ENCODE measurements at regions not wholly inside any gene's neighbourhood (a gene's known extent, or its start where the extent isn't known, plus 50 kb on each side); places are given as distances from the start of the nearest gene placed in this dataset.

DNA sequence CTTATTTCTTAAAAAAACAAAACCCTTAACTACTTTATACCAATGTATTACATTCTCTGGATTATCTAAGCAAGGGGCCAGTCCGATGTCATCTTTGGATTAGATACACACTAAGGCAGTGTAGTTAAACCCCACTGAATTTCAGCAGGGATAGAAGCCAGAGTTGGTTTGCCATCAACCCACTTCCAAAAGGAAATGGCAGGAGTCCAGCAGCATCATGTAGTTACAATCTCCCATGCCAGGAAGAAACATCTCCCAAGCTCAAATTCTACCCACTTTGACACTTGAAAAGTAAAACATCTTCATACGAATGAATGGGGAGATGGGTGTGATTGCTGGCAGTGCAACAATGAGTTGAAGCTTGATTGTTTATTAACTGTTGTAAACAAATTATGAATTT, 203.5 kb upstream of the PLXNC1 start:
- DNase-seq (ENCODE audit: low read depth in 2 of 2) = no peak

DNA sequence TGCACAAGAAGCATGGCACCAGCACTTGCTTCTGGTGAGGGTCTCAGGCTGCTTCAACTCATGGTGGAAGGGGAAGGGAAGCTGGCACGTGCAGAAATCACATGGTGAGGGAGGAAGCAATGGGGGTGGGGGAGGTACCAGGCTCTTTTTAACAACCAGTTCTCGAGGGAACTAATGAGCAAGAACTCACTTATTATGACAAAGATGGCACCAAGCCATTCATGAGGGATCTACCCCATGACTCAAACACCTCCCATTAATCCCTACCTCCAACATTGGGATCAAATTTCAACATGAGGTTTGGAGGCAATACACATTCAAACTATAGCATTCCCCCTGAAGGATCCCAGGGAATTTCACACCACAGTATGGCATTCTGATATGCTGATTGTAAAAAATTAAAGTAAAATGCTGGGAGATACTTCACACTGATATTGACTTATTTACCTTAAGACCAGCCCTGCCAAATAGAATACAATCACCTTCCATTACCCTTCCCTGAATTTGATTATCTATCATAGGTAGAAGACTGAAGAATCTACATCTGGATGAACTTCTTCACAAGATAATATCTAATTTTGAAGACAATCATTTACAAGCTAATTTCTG, 201.7 kb upstream of the PLXNC1 start:
- DNase-seq (ENCODE audit: low read depth in 2 of 2) = no peak

DNA sequence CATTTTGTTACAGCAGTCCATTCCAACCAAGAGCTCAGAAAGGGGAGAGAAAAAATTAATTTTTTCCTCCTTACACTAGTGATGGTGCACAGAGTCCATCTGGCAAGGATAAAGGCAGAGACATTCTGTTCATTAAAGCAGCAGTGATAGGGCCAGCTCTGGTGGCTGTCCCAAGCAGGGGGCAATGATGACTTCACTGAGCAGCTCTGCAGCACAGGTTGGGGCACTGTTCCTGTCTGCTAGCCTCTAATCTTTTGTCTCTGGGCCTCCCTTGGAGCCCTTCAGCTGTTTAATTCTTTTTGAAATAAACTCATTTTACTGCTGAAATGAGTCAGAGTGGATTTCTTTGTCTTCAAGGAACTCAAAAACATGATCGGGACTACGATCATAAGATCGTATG, 200.9 kb upstream of the PLXNC1 start:
- no peak for DNase-seq (ENCODE audit: low read depth in 2 of 2)

DNA sequence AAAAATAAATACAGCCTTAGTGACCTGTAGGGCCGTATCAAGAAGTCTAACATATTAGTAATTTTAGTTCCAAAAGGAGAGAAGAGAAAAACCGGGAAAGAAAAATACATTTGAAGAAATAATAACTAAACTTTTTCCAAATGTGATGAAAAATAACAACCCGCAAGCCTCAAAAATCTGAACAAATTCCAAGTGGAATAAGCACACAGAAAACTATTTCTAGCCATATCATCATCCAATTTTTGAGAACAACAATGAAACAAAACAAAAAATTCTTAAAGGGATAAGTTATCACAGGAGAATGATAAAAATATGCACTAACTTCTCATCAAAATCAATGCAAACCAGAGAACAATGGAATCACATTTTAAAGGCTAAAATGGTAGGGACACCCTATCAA, 198.1 kb upstream of the PLXNC1 start:
- DNase-seq (ENCODE audit: low read depth in 2 of 2) = no peak

DNA sequence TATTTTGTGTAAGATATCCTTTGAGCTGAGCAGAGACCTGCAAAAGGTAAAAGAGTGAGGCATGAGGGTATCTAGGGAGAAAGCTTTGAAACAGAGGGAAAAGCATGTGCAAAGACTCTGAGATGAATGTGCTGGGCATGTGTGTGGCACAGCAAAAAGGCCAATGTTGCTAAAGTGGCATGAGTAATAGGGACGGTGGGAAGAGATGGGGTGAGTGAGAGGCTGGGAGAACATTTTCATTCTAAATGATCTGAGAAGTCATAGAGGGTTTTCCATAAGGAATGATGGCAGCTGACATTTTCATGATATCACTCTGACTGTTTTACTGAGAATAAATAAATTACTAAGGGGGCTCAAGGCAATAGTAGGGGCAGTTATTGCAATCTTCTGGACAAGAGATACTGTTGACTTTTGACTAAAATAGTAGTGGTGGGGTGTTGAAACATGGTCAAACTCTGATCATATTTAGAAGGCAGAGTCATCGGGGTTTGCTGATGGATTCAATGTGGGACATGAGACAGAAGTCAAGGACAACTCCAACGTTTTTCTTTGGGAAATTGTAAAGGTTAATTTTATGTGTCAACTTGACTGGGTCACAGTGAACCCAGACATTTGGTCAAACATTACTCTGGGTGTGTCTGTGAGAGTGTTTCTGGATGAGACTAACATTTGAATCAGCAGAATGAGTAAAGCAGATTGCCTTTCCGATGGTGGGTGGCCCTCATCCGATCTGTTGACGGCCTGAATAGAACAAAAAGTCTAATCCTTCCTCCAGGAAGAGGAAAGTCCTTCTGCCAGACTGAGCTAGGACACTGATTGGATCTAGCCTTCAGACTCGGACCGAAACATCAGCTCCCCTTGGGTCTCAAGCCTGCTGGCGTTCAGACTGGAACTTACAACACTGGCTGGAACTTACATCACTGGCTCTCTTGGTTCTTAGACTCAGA, 193.9 kb upstream of the PLXNC1 start:
- DNase-seq (ENCODE audit: low read depth in 2 of 2) = no peak

DNA sequence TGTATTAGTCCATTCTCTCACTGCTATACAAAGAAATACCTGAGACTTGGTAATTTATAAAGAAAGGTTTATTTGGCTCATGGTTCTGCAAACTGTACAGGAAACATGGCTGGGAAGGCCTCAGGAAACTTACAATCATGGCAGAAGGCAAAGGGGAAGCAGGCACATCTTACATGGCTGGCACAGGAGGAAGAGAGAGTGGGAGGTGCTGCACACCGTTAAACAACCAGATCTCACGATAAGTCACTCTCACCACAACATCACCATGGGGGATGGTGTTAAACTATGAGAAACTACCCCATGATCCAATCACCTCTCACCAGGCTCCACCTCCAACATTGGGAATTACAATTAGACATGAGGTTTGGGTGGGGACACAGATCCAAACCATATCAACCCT, 191.8 kb upstream of the PLXNC1 start:
- DNase-seq (ENCODE audit: low read depth in 2 of 2) = no peak

DNA sequence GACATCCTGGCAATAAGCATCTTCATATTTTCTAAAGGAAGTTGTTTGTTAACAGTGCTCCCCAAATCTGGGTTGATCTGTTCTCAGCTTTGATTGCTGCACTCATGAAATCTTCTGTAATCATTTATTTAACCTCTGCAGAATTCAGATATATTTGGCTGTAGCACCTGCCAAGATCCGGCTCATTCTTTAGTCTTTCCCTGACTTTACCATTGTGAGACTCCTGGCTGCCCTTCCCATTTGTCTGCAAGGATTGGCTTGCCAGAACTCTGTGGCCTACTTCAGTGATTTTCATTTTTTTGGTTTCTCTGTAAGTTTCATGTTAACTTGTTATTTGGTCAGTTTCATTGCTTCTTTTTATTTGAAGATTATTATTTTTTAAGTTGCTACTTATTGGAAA, 191.2 kb upstream of the PLXNC1 start:
- no peak for DNase-seq (ENCODE audit: low read depth in 2 of 2)

DNA sequence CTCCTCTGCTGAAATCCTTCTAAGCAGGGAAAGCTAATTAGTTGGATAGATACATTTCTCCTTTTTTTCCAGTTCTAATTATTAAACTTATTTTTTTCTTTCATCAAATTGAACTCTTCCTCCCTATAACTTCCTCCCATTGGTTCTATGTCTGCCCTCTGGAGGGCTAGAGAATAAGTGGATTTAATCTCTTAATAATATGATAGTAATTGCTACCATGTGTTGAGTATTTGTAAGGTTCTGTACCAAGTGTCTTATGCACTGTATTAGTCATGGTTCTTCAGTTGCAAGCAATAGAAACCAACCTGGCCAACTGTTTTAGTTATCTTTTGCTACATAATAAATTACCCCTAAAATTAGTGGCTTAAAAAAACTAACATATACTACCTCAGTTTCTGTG, 190.5 kb upstream of the PLXNC1 start:
- DNase-seq (ENCODE audit: low read depth in 2 of 2) = no peak

DNA sequence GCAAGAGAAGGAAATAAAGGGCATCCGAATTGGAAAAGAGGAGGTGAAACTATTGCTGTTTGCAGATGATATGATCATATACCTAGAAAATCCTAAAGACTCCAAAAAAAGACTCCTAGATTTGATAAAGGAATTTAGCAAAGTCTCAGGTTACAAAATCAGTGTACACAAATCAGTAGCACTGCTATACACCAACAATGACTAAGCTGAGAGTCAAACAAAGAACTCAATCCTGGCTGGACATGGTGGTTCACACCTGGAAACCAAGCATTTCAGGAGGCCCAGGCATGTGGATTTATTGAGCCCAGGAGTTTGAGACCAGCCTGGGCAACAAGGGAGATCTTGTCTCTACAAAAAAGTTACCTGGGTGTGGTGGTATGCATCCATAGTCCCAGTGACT, 188.7 kb upstream of the PLXNC1 start:
- no peak for DNase-seq (ENCODE audit: low read depth in 2 of 2)

DNA sequence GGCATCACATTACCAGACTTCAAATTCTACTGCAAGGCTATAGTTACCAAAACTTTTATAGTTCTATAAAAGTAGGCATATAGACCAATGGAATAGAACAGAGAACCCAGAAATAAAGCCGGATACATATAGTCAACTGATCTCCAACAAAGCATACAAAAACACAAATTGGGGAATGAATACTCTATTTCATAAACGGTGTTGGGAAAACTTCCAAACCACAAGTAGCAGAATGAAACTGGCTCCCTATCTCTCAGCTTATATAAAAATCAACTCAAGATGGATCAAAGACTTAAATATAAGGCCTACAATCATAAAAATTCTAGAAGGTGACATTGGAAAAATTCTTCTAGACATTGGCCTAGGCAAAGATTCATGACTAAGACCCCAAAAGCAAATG, 187.9 kb upstream of the PLXNC1 start:
- no peak for DNase-seq (ENCODE audit: low read depth in 2 of 2)

DNA sequence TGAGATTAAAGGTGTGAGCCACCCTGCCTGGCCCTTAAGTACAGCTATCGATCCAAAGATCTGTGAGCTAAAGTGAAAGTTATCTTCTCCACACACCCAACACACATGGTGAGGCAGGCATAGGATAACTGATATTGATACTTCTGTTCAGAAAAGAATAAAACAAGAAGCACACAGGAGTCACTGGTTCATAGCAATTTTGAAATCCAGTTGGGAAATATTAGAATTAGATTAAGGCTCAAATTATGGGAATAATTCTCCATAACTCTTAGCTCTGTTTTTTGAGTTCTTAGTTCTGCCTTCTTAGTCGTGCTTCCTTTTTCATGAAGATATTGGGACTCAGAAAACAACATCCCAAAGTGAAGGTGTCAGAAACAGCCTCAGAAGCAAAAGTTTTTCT, 186.0 kb upstream of the PLXNC1 start:
- DNase-seq (ENCODE audit: low read depth in 2 of 2) = no peak

DNA sequence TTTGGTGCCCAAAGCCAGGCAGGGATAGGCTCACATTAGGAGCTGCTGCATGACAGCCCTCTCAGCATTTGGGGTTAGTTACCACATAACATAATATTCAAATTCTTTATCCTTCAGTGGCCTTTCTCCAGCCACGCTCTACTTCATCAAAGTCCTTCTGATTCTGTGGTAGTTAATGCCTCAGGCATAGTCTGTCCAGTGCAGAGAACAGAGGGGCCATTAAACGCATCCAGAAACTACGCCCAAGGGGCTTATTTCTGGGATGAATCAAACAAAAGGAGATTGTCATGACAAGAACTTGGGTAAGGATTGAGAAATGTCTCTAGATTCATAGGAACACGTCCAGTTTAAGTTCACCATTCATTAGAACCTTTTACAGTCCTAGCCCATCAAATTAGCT, 183.4 kb upstream of the PLXNC1 start:
- DNase-seq (ENCODE audit: low read depth in 2 of 2) = no peak

DNA sequence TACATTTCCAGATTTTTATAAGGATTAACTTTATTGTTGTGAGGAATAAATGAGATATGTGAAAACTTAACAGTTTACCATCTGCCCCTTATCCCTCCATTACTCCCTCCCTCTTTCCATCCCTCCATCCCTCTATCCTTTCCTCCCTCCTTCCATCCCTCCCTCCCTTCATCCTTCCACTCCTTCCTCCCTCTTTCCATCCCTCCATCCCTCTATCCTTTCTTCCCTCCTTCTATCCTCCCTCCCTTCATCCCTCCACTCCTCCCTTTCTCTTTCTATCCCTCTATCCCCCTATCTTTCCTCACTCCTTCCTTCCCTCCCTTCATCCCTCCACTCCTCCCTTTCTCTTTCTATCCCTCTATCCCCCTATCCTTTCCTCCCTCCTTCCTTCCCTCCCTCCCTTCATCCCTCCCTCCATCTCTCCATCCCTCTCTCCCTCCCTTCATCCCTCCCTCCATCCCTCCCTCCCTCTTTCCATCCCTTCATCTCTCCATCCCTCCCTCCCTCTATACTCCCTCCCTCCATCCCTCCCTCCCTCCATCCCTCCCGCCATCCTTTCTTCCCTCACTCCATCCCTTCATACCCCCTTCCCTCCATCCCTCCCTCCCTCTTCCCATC, 181.8 kb upstream of the PLXNC1 start:
- DNase-seq (ENCODE audit: low read depth in 2 of 2) = no peak

DNA sequence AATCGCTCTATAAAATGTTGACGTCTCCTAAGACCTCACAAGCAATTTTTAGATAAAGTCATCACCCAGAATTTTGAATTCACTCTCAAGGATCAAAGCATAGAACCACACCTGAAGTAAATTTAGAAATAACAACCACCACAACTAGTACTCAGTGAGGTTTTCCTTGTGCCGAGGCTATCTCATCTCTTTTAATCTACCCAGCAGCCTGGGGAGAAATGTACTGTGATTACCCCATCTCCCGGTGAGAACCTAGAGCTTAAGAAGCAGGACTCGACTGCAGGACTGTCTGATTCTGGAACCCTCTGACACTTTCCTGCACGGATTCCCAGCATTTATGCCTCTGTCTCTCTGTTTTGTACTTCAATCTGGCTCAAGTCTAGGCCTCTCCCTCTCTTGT, 180.9 kb upstream of the PLXNC1 start:
- DNase-seq (ENCODE audit: low read depth in 2 of 2) = no peak

DNA sequence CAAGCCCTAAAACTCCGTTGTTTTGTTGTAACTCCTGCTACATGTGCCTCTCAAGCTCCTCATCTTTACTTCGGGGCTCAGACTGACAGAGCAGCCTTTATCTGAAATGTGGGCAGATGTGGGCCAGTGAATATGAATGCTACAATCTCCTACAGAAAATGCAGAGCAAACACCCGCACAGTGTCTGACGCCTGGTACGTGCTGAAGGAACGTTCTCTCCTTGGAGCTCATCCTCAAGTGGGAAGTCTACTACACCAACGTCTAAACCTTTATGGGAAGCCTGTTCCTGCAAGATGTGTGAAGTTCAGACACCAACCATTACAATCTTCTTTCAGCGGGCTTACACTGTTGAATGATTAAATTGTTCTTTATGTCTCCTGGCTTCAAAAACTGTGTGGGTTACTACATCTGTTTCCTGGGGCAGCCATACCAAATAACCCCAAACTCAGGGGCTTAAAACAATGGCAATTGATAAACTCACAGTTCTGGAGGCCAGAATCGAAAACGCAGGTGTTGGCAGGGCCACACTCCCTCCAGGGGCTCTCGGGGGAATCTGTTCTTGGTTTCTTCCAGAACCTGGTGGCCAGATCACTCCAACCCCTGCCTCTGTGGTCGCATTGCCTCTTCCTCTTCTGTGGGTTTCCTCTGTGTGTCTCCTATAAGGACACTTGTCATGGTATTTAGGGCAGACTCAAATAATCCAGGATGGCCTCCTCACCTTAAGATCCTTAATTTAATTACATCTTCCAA, 179.7 kb upstream of the PLXNC1 start:
- DNase-seq (ENCODE audit: low read depth in 2 of 2) = no peak

DNA sequence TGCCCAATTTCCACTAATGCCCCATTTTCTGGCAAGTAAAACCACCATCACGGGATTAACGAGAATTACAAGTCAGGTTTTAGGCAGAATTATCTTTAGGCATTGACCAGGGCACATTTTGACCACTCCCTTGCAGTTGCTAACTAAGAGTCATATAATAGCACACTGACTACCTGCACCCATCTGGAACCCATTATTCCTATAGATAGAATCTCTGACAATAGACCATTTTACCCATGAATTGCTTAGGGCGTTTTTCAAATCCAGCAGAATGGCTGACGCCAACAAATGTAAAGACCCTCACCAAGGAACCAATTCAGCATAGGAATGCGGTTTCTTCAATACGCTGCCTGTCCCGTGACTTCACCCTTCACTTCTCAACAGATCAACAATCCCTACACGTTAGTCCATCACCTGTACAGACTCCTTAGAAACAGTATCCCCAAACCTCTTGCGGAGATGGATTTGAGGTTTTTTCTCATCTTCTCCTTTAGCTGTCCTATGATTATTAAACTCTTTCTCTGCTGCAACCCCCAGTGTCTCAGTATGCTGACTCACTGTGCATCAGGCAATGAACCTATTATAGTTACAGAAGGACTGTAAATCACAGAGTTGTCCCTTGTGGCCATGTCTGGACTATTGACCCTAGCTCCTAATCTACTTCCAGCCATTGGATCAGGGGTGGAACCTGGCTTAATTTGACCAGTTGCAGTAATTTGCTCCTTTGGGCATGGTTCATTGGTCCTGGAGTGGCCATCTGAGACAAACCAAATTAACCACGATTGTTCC, 177.3 kb upstream of the PLXNC1 start:
- no peak for DNase-seq (ENCODE audit: low read depth in 2 of 2)

DNA sequence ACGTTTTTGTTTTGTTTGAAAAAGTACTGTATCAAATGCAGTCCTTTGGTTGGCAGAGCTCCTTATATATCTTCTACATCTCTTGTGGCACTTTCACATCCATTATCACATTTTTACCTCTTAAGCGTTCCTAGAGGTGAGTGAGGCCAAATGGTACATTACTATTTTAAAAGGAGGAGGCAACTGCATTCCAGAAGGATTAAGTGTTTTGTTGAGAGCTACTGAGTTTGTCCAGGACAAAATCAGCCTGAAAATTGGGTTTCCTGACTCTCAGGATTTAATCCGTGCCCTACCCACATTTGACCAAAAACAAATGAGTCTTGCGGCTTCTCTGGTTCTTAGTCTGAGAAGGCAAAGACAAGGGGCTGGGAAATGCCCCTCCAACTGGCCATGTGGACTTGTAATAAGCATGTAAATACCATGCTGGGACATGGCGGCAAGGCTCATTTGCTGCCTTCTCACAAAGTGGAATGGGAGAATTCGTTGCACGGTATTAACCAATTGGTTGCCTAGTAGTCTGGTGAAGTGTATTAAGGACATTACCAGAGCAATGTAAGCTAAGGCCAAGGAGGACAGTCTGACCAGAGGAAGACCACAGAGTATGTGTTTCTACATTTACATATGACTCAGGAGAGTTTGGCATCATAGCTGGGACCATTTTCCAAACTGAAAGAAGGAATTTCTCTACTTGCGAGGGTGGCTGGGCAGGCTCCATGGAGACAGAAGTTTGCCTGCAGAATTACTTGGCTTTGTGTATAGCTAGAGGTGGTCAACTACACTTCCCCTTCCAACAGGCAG, 175.8 kb upstream of the PLXNC1 start:
- DNase-seq (ENCODE audit: low read depth in 2 of 2) = no peak

DNA sequence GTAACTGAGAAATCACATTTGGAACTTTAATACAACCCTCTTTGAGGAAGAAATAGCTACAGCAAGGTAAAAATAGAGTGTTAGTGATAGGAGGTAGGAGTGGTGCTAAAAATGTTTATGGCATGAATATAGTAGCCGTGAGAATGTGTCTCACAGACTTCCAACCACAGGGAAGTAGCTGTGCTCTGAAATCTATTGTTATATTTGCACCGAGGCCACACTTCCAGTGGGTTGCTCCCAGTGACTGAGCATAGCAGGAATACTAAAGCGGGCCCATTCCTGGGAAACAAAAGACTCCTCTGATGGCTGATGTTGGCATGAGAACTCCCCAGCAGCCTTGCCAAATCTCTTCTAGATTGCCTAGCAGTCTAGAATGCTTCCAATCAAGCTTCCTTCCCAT, 174.1 kb upstream of the PLXNC1 start:
- no peak for DNase-seq (ENCODE audit: low read depth in 2 of 2)

DNA sequence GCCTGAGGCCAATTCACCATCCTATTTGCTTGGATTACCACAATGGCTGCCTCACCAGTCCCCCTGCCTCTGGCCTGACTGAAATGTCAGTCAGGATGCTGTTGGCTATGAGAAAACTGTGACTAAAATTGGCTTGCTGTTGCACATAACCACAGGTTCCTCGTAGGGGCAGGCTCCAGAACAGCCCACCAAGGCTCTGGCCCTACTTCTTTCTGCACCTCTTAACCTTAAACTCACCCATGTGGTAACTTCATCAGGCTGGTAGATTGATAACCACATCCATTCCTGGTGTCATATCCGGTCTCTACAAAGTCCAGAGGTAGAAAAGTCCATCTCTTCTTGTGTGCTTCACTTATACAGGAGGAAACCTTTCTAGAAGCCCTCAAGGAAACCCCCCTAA, 172.4 kb upstream of the PLXNC1 start:
- DNase-seq (ENCODE audit: low read depth in 2 of 2) = no peak

DNA sequence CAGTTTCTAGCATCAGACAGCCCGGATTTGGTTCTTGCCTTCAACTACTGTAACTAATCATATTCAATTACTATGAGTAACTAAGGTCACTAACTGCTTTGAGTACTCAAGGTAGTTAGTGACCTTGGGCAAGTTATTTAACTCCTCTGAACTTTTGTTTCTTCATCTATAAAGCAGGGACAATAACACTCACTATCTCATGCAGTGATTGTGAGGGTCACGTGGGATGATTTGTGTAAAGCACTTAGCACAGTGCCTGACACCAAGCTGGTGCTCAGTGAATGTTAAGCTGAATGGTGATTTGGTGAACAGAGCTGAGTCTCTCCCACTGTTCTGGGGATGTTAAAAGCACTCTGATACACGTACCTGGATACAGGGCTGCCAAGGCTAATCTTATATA, 171.3 kb upstream of the PLXNC1 start:
- no peak for DNase-seq (ENCODE audit: low read depth in 2 of 2)

DNA sequence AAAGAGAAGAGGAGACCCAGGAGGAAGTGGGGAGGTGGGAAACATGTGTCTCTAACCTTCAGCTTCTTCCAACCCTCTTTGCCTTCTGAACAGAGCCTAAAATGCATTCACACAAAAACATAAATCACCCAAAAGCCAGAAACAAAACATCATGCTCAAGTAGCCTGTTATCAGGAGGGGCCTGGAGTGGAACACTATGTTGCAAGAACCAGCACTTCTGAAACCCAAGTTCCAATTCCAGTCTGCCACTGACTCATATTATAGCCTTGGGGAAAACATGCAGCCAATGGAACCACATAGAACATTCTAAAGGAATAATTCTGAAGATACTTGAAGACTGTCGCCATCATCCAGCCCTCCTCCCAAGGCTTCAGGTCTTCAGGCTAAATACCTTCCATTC, 169.8 kb upstream of the PLXNC1 start:
- DNase-seq (ENCODE audit: low read depth in 2 of 2) = no peak
